ENCODE measurements at regions not wholly inside any gene's neighbourhood (a gene's known extent, or its start where the extent isn't known, plus 50 kb on each side); places are given as distances from the start of the nearest gene placed in this dataset.

DNA sequence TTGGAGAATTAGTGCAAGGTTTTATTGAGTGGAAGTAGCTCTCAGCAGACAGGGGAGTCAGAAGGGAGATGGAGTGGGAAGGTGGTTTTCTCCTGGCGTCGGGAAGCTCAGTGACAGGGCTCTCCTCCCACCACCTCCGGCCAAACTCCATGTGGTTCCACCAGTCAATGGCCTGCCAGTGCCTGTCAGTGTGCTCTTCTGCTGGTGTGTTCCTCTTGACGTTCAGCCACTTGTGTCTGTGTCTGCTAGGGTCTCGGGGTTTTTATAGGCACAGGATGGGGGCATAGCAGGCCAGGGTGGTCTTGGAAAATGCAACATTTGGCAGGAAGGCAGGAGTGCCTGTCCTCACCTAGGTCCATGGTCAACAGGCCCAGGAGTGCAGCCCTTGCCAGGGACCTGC is 506.7 kb upstream of the KIF2B start:
- TF ChIP-seq, protein P1, sequence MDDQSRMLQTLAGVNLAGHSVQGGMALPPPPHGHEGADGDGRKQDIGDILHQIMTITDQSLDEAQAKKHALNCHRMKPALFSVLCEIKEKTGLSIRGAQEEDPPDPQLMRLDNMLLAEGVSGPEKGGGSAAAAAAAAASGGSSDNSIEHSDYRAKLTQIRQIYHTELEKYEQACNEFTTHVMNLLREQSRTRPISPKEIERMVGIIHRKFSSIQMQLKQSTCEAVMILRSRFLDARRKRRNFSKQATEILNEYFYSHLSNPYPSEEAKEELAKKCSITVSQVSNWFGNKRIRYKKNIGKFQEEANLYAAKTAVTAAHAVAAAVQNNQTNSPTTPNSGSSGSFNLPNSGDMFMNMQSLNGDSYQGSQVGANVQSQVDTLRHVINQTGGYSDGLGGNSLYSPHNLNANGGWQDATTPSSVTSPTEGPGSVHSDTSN (CRISPR knock-in tag; IDR thresholded peaks at IDR 0.05), result no peak
- TF ChIP-seq ZNF701 (tag by site-specific recombination; IDR thresholded peaks at IDR 0.05), result no peak
